ENCODE measurements at regions not wholly inside any gene's neighbourhood (a gene's known extent, or its start where the extent isn't known, plus 50 kb on each side); places are given as distances from the start of the nearest gene placed in this dataset.

GRCh38 chrX:22516893-22517292 lies 244.2 kb downstream of the CBLL2 start:
- TF ChIP-seq CTCF (IDR thresholded peaks at IDR 0.05) = no peak
- TF ChIP-seq POLR2A (IDR thresholded peaks at IDR 0.05) = no peak

Measured in uterus (tissue), 2 donors.